ENCODE measurements at regions not wholly inside any gene's neighbourhood (a gene's known extent, or its start where the extent isn't known, plus 50 kb on each side); places are given as distances from the start of the nearest gene placed in this dataset.

GRCh38 chr6:126821706-126822105 lies 296.8 kb upstream of the RSPO3 start:
- TF ChIP-seq CTCF (IDR thresholded peaks at IDR 0.05) = no peak
- no peak for TF ChIP-seq POLR2A (IDR thresholded peaks at IDR 0.05)
